ENCODE measurements at regions not wholly inside any gene's neighbourhood (a gene's known extent, or its start where the extent isn't known, plus 50 kb on each side); places are given as distances from the start of the nearest gene placed in this dataset.

GRCh38 chr9:135173066-135173465 is 85.6 kb downstream of the OLFM1 start:
- H3K27ac ChIP-seq (ENCODE audit: low read depth, low read length), result no peak overlapping the region
- H3K79me2 ChIP-seq (ENCODE audit: insufficient read depth, low read length), result no peaks in the 10 kb centered on the region
- H3K9ac ChIP-seq (ENCODE audit: low read length), result no peak overlapping the region
- TF ChIP-seq EZH2phosphoT487 (conservative IDR thresholded peaks at IDR 0.05; ENCODE audit: low read length), result no peak
- no peak for TF ChIP-seq CTCF (IDR thresholded peaks at IDR 0.05; ENCODE audit: insufficient read depth, low read length, poor library complexity, severe bottlenecking)
- no peak overlapping the region for H2AFZ ChIP-seq (ENCODE audit: low read depth, low read length, severe bottlenecking)
- H3K4me2 ChIP-seq (ENCODE audit: low read depth, low read length, poor library complexity, severe bottlenecking), result no peak overlapping the region
- no peaks in the 10 kb centered on the region for H3K27me3 ChIP-seq (ENCODE audit: low read length)
- no peak overlapping the region for H3K4me3 ChIP-seq (ENCODE audit: insufficient read depth, low read length, poor library complexity, severe bottlenecking)
- no peaks in the 10 kb centered on the region for H3F3A ChIP-seq (ENCODE audit: insufficient read depth)
- no peaks in the 10 kb centered on the region for H4K20me1 ChIP-seq (ENCODE audit: low read depth, low read length)
- no peaks in the 10 kb centered on the region for H3K9me2 ChIP-seq (replicated peaks; ENCODE audit: insufficient read depth, low read length)
- no peaks in the 10 kb centered on the region for H3K9me3 ChIP-seq (ENCODE audit: insufficient read depth, low read length)
- H3K36me3 ChIP-seq (ENCODE audit: low read length), result no peaks in the 10 kb centered on the region

- TF ChIP-seq EZH2phosphoT487 (conservative IDR thresholded peaks at IDR 0.05; ENCODE audit: low read length) (no peak), CTCF (IDR thresholded peaks at IDR 0.05; ENCODE audit: insufficient read depth, low read length, poor library complexity, severe bottlenecking) (no peak)
- H3K27me3 ChIP-seq (ENCODE audit: low read length), result no peaks in the 10 kb centered on the region
- H3K4me2 ChIP-seq (ENCODE audit: low read depth, low read length, poor library complexity, severe bottlenecking), result no peak overlapping the region
- no peak overlapping the region for H3K4me3 ChIP-seq (ENCODE audit: insufficient read depth, low read length, poor library complexity, severe bottlenecking)
- no peak overlapping the region for H3K27ac ChIP-seq (ENCODE audit: low read depth, low read length)
- no peaks in the 10 kb centered on the region for H3K9me2 ChIP-seq (replicated peaks; ENCODE audit: insufficient read depth, low read length)
- H4K20me1 ChIP-seq (ENCODE audit: low read depth, low read length), result no peaks in the 10 kb centered on the region
- no peak overlapping the region for H3K9ac ChIP-seq (ENCODE audit: low read length)
- H2AFZ ChIP-seq (ENCODE audit: low read depth, low read length, severe bottlenecking), result no peak overlapping the region
- H3K79me2 ChIP-seq (ENCODE audit: insufficient read depth, low read length), result no peaks in the 10 kb centered on the region
- no peaks in the 10 kb centered on the region for H3K36me3 ChIP-seq (ENCODE audit: low read length)
- H3F3A ChIP-seq (ENCODE audit: insufficient read depth), result no peaks in the 10 kb centered on the region
- H3K9me3 ChIP-seq (ENCODE audit: insufficient read depth, low read length), result no peaks in the 10 kb centered on the region
Observed at GRCh38 chr9:135174248-135174647, 86.8 kb downstream of the OLFM1 start.

GRCh38 chr9:135174981-135175380 is 87.5 kb downstream of the OLFM1 start:
- Histone ChIP-seq H3K9ac (ENCODE audit: low read length) (no peak overlapping the region), H3K27ac (ENCODE audit: low read depth, low read length) (no peak overlapping the region), H3F3A (ENCODE audit: insufficient read depth) (no peaks in the 10 kb centered on the region), H4K20me1 (ENCODE audit: low read depth, low read length) (no peaks in the 10 kb centered on the region), H3K9me2 (replicated peaks; ENCODE audit: insufficient read depth, low read length) (no peaks in the 10 kb centered on the region), H3K36me3 (ENCODE audit: low read length) (no peaks in the 10 kb centered on the region), H3K79me2 (ENCODE audit: insufficient read depth, low read length) (no peaks in the 10 kb centered on the region), H2AFZ (ENCODE audit: low read depth, low read length, severe bottlenecking) (no peak overlapping the region), H3K27me3 (ENCODE audit: low read length) (no peaks in the 10 kb centered on the region), H3K9me3 (ENCODE audit: insufficient read depth, low read length) (no peaks in the 10 kb centered on the region), H3K4me3 (ENCODE audit: insufficient read depth, low read length, poor library complexity, severe bottlenecking) (no peak overlapping the region), H3K4me2 (ENCODE audit: low read depth, low read length, poor library complexity, severe bottlenecking) (no peak overlapping the region)
- TF ChIP-seq CTCF (IDR thresholded peaks at IDR 0.05; ENCODE audit: insufficient read depth, low read length, poor library complexity, severe bottlenecking) (no peak), EZH2phosphoT487 (conservative IDR thresholded peaks at IDR 0.05; ENCODE audit: low read length) (no peak)
